Inferior parietal cortex (tissue), 1 donor: ENCODE measurements at regions not wholly inside any gene's neighbourhood (a gene's known extent, or its start where the extent isn't known, plus 50 kb on each side); places are given as distances from the start of the nearest gene placed in this dataset.
A peak's percentile ranks its signal among the peaks of the same experiment; 100 is the strongest.

Experiments used
- DNase-seq: peaks from one replicate; pipeline ENCODE4 v3.0.0-alpha.2; 2016; ENCODE audit errors: extremely low spot score

DNA sequence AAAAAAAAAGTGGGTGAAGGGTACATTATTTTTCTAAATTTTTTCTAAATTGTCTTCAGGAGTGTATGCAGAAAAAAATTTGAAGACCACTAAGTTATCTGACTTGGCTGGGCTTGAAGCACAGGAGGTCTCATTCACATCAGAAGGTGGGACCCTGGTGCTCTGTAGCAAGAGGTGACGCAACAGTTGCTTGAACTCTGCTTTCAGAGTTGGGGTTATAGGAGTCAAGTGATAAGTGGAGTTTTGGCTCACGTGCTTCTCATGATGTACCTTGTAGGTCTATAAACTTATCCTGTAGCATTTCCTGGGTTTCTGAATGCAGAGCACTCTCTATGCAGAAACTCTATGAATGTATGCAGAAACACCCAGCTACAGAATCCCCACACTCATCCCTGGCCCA, 58.5 kb upstream of the FOXC1 start:
- DNase-seq: no peak

DNA sequence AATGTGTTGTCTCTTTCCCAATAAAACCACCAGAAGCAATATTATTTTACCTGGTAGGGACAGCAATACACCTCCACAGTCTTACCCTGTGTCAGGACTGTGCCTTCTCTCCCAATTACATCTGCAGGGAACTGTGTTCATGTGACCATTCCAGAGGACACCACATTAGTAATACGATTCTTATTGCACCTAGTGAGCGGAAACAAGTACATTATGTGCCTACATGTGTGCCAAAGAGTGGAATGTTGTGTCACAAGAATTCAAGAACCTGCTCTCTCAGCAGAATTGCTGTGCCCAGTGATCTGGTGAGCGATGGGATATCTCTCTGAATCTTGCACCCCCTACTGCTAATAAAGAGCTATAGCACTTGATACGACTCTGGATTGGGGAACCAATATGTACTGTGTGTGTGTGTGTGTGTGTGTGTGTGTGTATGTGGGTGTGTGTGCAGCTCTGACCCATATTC, 57.4 kb upstream of the FOXC1 start:
- DNase-seq: no peak

DNA sequence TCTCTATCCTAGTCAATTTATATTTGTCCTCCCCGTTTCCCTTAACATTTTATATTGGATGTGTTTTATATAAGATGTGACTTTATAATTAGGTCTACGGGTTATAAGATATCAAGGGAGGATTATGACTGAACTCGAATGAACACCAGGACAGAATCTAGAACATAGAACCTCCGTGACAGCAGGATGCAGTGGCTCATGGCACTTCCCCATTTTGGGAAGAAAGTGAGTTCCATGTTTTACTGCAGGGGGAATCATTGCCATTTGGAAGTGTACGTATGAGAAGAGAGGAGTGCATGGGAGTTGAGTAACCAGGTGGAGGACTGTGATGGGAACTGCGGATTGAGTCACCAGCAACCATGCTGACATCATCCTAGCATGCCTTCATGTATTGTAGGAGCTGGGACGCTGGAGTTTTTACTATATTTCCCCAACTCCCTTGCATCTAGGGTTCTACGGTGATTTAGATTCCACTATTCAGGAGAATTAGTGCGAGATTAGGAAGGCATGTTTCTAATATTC, 56.1 kb upstream of the FOXC1 start:
- DNase-seq: no peak

DNA sequence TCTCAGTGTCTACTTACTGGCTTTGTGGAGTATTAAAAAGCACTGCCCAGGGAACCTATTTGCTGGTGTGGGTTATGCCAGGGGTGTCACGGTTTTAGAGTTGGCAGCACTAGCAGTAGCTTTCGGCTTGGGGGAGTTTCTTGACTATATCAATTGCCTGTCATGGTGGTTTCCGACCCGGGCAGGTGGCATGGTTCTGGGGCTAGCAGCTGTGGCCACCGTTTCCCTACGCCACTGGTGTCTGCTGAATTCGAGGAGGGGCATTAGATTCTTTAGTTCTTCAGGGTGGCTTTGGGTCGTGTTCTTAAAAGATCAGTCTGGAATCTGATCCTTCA, 55.6 kb upstream of the FOXC1 start:
- DNase-seq: no peak

DNA sequence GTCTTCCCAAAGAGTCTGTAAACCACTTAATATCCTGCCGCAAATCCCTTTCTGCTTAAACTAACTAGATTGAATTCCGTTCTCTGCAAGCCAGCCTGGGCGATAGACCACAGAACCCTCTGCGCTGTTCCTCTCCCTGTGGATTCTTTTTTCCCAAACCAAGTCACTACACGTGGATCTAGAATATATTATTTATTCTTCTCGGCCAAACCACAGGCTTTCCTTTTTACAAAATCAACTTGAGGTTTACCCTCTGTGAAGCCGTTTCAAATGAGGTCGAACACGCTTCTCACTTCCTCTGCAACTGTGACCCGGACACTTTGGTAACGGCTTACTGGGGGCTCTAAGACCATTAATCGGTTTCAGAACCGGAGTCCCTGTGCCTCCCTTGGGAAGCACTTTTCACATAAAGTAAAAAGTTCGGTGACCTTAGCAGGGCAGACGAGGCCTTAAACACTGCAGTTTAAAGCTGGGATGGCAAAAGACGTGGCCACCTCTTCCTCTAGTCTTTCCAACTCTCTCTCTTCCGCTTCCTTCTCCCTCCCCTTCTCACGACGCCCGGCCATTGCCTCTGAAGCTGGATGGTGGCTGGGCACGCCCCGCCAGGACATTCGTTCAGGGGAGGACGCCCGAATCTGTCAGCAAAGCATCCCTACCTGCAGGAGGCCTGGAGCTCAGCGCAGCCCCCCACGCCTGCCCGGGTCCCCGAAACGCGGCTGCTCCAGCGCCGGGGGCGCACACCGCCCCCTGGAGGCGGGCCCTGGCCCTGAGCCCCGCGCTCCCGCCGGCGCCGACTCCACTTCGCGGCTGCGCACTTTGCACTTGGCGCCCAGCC, 55.0 kb upstream of the FOXC1 start:
- peak; percentile 71 for DNase-seq

DNA sequence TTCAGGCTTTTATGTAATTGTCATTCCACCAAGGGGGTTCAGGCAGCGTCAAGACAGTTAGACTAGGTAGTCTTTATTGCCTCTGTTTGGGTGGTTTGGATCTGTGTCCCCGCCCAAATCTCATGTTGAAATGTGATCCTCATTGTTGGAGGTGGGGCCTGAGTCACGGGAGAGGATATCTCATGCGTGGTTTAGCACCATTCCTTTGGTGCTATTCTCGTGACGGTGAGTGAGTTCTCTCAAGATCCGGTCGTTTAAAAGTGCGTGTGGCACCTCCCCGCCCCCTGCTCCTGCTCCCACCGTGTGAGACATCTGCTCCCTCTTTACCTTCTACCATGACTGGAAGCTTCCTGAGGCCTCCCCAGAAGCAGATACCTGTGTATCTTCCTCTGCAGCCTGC, 51.3 kb upstream of the FOXC1 start:
- no peak for DNase-seq
